Medulla oblongata (tissue), 1 donor: ENCODE measurements at regions not wholly inside any gene's neighbourhood (a gene's known extent, or its start where the extent isn't known, plus 50 kb on each side); places are given as distances from the start of the nearest gene placed in this dataset.
"Not testable (repeated sequence)": the region's sequence is repeated elsewhere in the genome, so short reads cannot be mapped to it uniquely, and the experiment has no call there.

ENCODE experiments used
- DNase-seq: peaks from one replicate; pipeline ENCODE4 v3.0.0-alpha.2; 2015; ENCODE audit errors: extremely low spot score

- DNase-seq: peak; percentile 12
These were observed 112.5 kb upstream of the NBPF11 start for GRCh38 chr1:148264374-148265276.

DNA sequence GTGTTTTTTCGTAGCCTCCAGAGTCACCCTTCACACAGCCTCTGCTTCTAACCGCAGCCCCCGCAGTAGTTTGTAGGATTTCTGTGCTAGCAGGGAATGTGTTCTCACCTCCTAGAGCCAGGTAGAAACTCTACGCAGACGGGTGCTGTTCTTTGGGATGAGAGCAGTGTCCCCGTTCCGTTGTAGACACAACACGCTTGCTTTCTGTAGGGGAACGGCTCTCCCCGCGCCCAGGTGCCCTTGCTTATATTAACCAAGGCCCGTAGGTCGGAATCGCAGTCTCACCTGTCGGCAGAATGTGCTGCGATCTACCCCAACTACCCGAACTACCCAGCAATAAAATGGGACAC is 111.8 kb upstream of the NBPF11 start:
- DNase-seq: no peak

DNA sequence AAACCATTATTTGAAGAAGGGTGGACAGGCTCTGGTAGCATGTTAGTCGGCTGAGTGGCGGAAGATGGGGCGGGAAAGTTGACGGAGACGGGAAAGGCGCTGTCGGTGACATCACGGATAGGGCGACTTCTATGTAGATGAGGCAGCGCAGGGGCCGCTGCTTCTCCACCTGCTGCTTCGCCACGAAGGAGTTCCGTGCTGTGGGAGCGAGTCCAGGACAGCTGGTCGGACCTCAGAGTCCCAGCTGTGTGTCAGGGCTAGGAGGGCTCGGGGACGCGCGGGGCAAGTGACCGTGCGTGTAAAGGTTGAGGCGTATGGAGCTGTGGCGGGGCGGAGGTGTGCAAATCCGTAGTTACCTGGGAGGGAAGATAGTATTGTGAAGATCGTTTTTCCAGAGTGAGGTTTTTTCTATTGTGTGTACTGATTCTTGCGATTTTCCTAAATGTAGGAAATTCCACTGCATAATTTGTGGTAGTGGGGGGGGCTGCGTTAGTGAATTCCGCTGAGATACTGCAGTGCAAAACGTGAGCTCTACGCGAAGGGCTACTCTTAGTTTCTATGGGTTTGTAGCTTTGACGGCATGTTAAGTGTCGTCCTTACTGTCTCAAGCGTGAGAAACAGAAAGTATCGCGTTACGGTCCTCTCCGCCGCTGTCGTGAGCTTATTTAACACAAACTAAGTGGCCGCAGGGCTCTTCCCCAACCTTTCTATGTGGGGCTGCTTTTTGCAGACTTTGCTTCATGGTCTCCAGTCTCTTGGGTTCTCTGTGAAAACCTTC is 111.2 kb upstream of the NBPF11 start:
- DNase-seq: peak; percentile 61

DNA sequence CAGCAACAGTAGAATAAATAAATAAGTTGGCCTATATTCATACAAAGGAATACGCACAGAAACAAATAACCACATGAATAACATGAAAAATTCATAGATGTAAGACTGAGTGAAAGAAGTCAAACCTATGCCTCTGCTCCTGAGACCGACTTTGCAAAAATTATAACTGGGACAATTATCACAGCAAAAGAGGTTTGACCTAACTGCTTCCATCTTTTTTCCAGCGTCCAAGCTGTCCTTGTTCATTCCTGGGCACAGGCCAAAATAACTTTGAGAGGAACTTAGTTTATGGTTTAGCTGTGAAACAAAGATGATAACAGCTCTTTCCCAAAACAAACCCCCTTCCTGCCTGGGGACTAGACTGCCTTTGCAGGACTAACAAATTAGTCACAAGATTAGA is 109.6 kb upstream of the NBPF11 start:
- DNase-seq: not testable (repeated sequence)

GRCh38 chr1:148257886-148258285 is 105.8 kb upstream of the NBPF11 start:
- not testable (repeated sequence) for DNase-seq

DNA sequence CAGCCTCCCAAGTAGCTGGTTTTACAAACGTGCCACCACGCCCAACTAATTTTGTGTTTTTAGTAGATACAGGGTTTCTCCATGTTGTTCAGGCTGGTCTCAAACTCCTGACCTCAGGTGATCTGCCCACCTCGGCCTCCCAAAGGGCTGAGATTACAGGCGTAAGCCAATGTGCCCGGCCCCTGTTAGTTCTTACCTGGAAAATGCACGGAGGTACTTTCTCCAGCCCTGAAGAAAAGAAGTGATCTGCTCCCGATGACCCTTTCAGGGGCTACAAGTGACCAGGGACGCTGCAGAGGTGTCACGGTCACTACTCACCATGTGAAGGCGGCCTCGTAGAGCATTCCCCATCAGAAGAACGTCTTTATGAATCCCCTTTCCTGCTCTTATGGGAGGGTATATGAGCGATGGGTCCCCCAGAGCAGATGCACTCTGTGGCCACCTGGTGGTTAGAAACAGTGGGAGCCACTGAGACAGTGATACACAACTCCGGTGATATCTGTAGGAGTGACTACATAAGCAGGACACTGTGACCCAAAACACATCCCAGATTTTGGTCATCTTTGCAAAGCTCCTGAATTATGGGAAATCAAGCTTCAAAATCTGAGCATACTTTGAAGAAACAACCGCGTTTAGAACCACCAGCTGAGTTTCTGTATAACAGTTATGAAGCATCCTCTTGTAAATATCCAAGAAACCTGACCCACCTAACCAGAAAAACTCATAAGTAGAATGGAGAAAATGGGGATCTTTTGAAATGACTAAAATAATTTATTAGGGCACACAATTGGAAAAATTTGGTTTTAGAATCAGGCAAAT is 102.7 kb upstream of the NBPF11 start:
- DNase-seq: peak; percentile 26

GRCh38 chr1:148253808-148254207 is 101.7 kb upstream of the NBPF11 start:
- DNase-seq: not testable (repeated sequence)

- not testable (repeated sequence) for DNase-seq
These were observed 96.7 kb upstream of the NBPF11 start for GRCh38 chr1:148248798-148249197.

DNA sequence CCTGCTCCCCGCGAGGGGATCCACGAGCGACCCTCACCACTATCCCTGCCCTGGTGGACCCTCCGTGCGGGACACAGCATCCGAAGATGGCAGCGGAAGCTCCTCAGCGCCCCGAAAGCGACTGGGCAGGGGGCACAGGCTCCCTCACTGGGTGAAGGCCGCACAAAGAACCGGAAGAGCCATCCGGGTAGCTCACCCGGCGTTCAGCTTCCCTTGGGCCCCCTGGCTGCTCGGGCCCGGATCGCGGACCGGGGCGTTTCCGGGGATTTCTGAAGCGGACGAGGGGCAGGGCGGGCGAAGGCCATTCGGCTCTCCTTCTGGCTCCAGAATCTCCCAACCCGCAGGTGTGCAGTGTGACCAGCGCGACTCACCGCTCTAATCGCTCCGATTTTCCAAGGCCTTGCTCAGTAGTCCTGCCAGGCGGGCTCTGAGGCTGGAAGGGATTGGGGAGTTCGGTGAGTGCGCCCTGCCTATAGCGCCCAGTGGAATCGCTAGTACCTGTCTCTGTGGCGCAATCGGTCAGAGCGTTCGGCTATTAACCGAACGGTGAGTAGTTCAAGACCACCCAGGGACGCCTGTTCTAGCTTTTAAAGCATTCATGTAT is 94.3 kb upstream of the NBPF11 start:
- DNase-seq: not testable (repeated sequence)

- not testable (repeated sequence) for DNase-seq
These were observed 93.8 kb upstream of the NBPF11 start for GRCh38 chr1:148245843-148246242.

DNA sequence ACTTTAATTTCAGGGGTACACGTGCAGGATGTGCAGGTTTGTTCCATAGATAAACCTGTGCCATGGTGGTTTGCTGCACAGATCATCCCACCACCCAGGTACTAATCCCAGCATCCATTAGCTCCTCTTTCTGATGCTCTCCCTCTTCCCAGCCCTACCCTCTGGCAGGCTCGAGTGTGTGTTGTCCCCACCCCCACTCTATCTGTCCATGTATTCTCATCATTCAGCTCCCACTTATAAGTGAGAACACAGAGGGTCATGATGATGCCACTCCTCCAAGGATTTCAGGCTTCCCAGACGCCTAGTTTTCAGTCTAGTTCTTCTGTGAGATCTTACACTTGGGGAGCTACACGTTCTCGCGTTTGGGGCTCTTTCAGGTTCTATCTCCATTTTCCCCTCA is 93.4 kb upstream of the NBPF11 start:
- not testable (repeated sequence) for DNase-seq

DNA sequence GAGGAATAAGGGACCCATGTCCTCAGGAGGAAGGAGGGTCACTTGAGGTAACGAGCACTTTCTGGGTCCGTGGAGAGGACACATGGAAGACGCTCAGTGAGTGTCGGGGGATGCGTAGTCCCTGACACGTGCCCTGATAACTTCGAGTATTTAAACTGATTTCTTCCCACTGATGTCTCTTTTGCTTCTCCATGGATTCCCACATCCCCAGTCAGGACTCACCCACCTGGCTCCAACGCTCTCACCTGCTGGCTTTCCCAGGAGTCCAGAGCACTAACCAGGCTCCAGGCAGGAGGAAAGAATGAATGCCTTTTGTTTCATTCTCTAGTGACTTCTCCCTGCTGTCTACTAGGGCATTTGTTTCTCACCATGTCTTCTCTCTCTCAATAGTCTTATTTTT is 81.2 kb upstream of the NBPF11 start:
- DNase-seq: not testable (repeated sequence)

- not testable (repeated sequence) for DNase-seq
These were observed 76.8 kb upstream of the NBPF11 start for GRCh38 chr1:148228846-148229245.

- DNase-seq: not testable (repeated sequence)
These were observed 70.5 kb upstream of the NBPF11 start for GRCh38 chr1:148222399-148223159.

- DNase-seq: not testable (repeated sequence)
These were observed 69.5 kb upstream of the NBPF11 start for GRCh38 chr1:148221593-148221992.

GRCh38 chr1:148219229-148219628 is 67.1 kb upstream of the NBPF11 start:
- not testable (repeated sequence) for DNase-seq

- DNase-seq: not testable (repeated sequence)
These were observed 59.1 kb upstream of the NBPF11 start for GRCh38 chr1:148211191-148211590.

GRCh38 chr1:148210624-148211023 is 58.5 kb upstream of the NBPF11 start:
- DNase-seq: not testable (repeated sequence)

DNA sequence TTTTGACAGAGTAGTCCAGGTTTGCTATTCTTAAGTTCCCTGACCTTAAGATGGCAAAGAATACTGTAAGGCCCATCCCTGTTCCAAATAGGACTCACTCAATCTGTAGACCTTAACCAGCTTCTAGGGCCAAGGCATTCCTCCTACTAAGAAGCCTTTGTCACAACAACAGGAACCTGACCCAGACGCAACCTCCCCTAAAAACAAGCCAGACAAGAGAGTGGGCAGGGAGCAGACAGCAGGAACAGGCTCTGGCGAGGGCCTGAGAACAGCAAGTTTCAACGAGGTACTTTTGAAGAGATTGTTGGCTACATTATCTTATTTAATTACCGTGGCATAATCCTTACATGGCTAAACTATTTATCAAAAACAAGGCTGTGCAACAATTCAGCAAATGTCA is 58.1 kb upstream of the NBPF11 start:
- not testable (repeated sequence) for DNase-seq

DNA sequence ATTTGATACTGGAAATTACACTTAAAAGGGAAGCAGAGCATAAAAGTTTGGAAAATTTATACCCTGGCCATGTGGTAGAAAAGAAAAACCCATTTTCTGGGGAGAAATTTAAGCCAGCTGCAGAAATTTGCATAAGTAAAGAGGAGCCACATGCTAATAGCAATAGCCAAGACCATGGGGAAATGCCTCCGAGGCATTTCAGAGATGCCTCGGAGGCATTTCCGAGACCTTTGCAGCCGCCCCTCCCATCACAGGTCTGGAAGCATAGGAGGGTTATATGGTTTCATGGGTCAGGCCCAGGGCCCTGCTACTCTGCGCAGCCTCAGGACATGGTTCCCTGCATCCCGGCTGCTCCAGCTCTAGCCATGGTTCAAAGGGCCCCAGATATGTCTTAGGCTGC is 49.9 kb upstream of the NBPF11 start:
- DNase-seq: not testable (repeated sequence)
